ENCODE measurements at regions not wholly inside any gene's neighbourhood (a gene's known extent, or its start where the extent isn't known, plus 50 kb on each side); places are given as distances from the start of the nearest gene placed in this dataset.
"Not testable (repeated sequence)": the region's sequence is repeated elsewhere in the genome, so short reads cannot be mapped to it uniquely, and the experiment has no call there.

GRCh38 chr4:55251896-55252295 is 94.1 kb upstream of the SRD5A3 start:
- DNase-seq, result no peak

DNA sequence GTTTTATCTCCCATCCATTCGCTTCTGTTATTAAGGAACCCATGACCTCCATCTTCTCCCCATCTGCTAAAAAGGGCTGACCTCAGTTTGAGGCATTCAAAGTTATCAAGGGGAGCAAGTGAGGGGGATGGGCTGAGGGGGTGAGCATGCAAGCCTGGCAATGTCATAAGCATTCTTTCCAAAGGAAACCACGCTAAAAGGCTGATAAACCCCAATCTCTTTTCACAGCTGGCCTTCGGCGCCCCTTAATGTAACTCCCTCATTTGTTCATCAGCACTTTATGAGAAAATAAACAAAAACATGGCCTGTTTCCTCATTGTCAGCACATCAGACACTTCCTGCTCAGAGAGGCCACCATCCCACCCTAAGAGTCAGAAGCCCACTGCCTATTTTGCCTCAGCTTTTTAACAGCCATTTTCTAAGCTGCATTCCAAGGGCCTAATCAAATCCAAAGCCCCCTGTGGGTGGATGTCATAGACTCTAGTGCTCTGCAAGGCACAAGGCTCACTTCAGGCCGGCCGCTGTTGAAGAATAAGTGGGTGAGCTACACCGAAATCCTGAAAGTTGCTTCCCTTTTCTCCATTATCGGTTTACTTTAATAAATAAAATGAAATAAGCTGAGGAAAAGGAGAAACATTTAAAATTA is 92.0 kb upstream of the SRD5A3 start:
- no peak for DNase-seq

GRCh38 chr4:55255179-55255578 is 90.9 kb upstream of the SRD5A3 start:
- no peak for DNase-seq

GRCh38 chr4:55256787-55257186 is 89.3 kb upstream of the SRD5A3 start:
- no peak for DNase-seq

- DNase-seq, result no peak
Observed at GRCh38 chr4:55258152-55258865, 87.7 kb upstream of the SRD5A3 start.

GRCh38 chr4:55259294-55259693 is 86.7 kb upstream of the SRD5A3 start:
- no peak for DNase-seq

- no peak for DNase-seq
Observed at GRCh38 chr4:55269470-55269869, 76.6 kb upstream of the SRD5A3 start.

- DNase-seq, result no peak
Observed at GRCh38 chr4:55269995-55270394, 76.0 kb upstream of the SRD5A3 start.

DNA sequence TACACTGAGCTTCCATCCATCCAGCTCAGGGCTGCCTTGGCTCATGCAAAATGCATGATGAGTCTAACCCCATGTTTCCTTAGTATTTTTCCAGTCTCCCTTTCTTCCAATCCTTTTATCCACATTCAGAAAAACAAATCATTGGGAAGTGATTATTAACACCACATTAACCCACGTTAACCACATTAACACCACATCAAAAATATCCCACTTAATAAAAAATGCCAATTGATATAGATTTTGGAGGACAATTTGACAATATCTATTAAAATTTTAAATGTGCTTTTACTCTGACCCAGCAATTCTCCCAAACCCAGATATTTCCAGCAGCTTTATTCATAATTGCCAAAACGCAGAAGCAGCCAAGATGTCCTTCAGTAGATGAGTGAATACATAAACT is 75.6 kb upstream of the SRD5A3 start:
- no peak for DNase-seq

DNA sequence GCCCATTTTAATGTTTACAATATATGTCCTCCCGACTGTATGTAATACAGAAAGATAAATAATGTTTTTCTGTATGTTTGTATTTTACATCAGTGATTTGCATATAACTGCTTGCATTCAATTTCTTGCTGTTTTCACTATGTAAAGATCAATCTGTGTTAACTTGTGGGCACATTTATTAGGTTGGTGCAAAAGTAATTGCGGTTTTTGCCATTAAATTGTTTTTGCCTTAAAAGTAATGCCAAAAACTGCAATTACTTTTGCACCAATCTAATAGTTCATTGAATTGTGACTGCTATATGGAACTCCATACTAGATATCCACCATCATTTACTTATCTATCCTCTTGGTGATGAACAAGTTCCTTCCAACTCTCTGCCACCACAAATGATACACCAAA is 73.9 kb upstream of the SRD5A3 start:
- no peak for DNase-seq

GRCh38 chr4:55272589-55272988 is 73.5 kb upstream of the SRD5A3 start:
- no peak for DNase-seq

DNA sequence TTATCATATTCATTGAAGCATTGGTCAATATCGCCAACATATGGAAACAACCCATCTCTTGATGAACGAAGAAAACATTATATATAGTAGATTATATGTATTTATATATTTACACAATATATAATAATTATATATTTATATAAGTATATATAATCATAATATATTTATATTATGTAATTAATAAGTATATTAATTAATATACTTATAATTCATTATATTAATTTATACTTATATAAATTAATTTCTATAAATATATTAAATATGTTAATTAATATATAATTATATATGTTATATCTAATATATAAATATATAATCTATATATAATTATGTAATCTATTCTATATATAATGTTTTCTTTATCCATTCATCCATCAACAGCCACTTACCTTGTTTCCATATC is 69.0 kb upstream of the SRD5A3 start:
- no peak for DNase-seq

GRCh38 chr4:55278316-55278715 is 67.7 kb upstream of the SRD5A3 start:
- DNase-seq, result no peak

DNA sequence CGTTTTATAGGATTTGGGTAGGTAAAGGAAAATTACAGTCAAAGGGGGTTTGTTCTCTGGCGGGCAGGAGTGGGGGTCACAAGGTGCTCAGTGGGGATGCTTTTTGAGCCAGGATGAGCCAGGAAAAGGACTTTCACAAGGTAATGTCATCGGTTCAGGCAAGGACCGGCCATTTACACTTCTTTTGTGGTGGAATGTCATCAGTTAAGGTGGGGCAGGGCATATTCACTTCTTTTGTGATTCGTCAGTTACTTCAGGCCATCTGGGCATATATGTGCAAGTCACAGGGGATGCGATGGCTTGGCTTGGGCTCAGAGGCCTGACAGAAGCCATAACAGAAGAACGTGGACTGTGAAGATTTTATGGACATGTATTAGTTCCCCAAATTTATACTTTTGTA is 65.6 kb upstream of the SRD5A3 start:
- DNase-seq, result not testable (repeated sequence)

GRCh38 chr4:55281118-55281683 is 64.8 kb upstream of the SRD5A3 start:
- not testable (repeated sequence) for DNase-seq

GRCh38 chr4:55284331-55284730 is 61.7 kb upstream of the SRD5A3 start:
- no peak for DNase-seq

GRCh38 chr4:55291227-55291640 is 54.8 kb upstream of the SRD5A3 start:
- no peak for DNase-seq

DNA sequence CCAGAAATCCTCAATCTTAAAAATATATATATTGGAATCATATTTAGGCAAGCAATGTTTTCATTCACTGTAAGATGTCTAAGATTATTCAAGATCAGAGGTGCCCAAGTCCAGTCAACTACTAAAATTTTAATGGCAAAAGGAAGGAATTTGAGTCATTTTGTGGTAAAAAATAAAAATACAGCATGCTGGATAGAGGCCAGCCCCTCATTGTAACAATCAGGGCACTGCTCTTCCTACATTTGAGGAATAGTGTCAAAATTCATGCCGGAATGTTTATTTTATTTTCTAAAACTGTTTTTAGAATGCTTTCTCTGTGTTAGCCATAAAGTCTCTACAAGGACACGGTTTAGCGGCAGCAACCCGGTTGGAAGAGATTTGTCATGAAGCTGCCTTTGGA is 49.9 kb upstream of the SRD5A3 start:
- DNase-seq, result no peak

Measured in NCI-H1105 (cell line).